ENCODE measurements at regions not wholly inside any gene's neighbourhood (a gene's known extent, or its start where the extent isn't known, plus 50 kb on each side); places are given as distances from the start of the nearest gene placed in this dataset.
A peak's percentile ranks its signal among the peaks of the same experiment; 100 is the strongest.

- no peak overlapping the region for H3K4me3 ChIP-seq (ENCODE audit: control insufficient read depth, low read depth, low read length)
- DNase-seq (ENCODE audit: low read depth), result no peak
- TF ChIP-seq CTCF (conservative IDR thresholded peaks at IDR 0.05; ENCODE audit: control insufficient read depth, insufficient read depth, low read depth, low read length), result no peak
Observed at GRCh38 chr11:116472651-116473050, 300.1 kb downstream of the BUD13 start.

DNA sequence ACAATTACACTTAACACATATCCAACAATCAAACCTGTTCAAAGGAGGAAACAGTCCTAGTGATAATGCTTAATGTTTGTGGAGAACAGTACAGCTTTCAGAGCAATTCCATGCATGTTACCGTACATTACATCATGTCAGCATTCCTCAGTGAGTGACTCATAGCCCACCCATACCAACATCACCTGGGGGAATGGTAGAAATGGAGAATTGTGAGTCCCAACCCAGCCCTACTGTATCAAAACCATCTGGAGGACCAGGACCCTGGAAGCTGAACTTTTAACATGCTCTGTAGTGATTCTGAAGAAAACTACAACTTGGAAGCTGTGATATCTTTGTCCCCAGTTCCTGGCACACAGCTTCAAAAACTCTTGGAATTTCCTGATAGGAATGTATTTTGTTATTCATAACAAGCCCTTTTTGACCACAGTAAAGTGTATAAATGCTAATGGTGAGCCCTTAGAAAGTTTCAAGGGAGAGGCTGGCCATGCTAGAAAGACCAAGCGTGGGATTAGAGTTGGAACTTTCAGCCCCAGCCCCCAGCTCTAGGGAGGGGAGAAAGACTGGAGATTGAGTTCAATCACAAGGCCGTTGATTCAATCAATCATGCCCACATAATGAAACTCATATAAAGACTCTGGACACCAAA lies 301.1 kb downstream of the BUD13 start:
- no peak for TF ChIP-seq CTCF (conservative IDR thresholded peaks at IDR 0.05; ENCODE audit: control insufficient read depth, insufficient read depth, low read depth, low read length)
- DNase-seq (ENCODE audit: low read depth), result peak; percentile 1
- H3K4me3 ChIP-seq (ENCODE audit: control insufficient read depth, low read depth, low read length), result no peak overlapping the region

DNA sequence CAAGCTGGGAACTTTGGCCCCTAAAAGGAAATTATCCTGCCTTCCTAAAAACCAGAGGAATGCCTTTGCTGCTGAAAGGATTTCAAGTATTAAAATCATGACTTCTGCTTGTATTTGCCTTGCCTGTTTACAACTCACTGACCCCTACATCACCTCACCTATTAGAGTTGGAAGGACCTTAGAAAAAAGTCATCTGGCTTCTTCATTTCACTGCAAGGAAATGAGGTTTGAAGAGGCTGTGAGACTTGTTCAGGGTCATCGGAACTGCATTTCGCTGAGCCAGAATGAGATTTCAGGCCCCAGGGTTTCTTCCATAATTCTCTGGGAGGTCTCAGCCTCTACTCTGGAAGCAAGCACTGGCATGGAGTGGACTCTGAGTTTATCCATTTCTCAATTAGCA lies 304.1 kb downstream of the BUD13 start:
- TF ChIP-seq CTCF (conservative IDR thresholded peaks at IDR 0.05; ENCODE audit: control insufficient read depth, insufficient read depth, low read depth, low read length), result no peak
- no peak overlapping the region for H3K4me3 ChIP-seq (ENCODE audit: control insufficient read depth, low read depth, low read length)
- DNase-seq (ENCODE audit: low read depth), result no peak

DNA sequence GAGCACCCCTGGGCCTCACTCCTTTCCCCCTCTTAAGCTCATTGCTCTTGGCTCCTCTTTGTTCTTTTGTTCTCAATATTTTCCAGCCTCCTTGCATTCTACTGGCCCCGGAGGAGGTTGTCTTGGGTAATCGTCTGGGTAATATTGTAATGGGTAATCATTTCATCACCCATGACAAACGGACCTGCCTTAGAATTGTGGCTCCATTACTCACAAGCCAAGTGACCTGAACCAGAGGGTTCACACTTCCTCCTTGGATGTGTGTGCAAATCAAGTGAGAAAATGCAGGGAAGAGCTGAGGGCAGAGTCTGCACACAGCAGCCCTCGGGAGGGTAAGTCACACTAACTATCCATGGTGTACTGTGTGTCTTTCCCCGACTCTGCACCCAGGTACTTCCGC lies 305.0 kb downstream of the BUD13 start:
- no peak overlapping the region for H3K4me3 ChIP-seq (ENCODE audit: control insufficient read depth, low read depth, low read length)
- TF ChIP-seq CTCF (conservative IDR thresholded peaks at IDR 0.05; ENCODE audit: control insufficient read depth, insufficient read depth, low read depth, low read length), result no peak
- peak; percentile 12 for DNase-seq (ENCODE audit: low read depth)

- no peak for TF ChIP-seq CTCF (conservative IDR thresholded peaks at IDR 0.05; ENCODE audit: control insufficient read depth, insufficient read depth, low read depth, low read length)
- H3K4me3 ChIP-seq (ENCODE audit: control insufficient read depth, low read depth, low read length), result no peak overlapping the region
- no peak for DNase-seq (ENCODE audit: low read depth)
Observed at GRCh38 chr11:116466801-116467200, 306.0 kb downstream of the BUD13 start.

DNA sequence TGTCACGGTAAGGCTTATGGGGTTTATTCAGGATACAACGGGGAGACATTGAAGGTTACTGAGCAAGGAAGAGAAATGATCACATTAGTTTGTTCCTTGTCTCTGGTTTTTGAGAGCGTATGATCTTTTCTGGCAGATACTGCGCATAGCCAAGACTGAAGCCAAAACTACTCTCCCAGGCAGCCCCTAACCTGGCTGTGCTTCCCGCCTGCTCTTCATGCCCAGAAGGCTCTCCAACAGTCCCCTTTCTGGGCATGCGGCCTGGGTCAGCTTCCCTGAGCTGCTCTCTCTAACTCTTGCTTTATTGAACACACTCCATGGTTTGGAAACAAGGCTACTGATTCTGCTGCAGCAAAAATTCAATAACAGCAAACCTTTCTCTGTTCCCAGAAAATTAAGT lies 306.6 kb downstream of the BUD13 start:
- H3K4me3 ChIP-seq (ENCODE audit: control insufficient read depth, low read depth, low read length), result no peak overlapping the region

More for the DNA sequence above, 306.6 kb downstream of the BUD13 start:
- no peak for TF ChIP-seq CTCF (conservative IDR thresholded peaks at IDR 0.05; ENCODE audit: control insufficient read depth, insufficient read depth, low read depth, low read length)
- DNase-seq (ENCODE audit: low read depth), result no peak

Measured in fibroblast of mammary gland (primary cell).